NCI-H748 (cell line): ENCODE measurements at regions not wholly inside any gene's neighbourhood (a gene's known extent, or its start where the extent isn't known, plus 50 kb on each side); places are given as distances from the start of the nearest gene placed in this dataset.

Source experiments
- DNase-seq: peaks from one replicate; lab custom pipeline; 2025; ENCODE audit not compliant: unreplicated experiment; lab: John Stamatoyannopoulos, UW

DNA sequence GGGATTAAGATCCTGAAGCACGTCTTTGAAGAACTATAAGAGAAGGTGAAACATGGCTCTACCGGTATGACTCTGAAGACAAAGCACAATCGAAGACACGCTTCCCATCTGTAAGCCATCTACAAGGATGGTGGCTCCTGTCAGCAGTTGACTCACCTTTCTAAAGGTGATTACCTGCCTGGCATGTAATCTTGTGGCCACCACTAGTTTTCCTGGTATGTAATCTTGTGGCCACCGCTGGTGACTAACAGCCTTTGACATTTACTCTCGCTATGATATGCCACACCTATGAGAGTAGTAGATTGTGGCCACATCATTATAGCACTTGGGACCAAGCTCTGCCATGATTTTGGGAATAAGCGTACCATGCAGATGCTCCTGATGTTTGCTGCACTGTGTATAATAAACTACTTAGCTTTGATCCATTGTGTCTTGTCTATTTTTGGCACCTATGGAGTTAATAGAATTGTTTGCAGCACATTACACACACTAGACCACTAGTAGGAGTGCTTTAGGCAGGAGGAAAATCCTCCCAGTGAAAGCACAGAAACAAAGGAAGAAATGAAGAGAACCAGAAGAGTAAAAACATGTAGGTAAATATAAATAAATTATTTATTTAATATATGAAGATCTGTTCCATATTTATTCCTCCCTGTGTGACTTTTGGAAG, 59.8 kb downstream of the VAX1 start:
- no peak for DNase-seq

DNA sequence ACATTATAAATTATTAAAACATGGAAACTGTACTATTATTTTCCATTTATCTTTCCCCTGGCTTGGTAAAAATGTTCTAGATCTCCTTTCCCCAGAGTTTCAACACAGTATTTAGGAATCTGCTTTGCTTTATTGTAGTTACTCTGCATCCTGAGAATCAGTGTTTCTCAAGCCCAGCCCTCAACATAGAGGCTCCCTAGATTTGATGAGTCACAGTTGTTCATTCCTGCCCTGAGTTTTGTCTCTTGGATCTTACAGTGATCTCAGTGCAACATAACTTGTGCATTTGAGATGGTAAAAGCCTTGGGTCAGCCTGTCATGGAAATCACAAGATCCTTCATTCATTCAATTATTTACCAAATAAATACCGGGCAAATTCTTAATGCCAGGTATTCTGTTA, 63.0 kb downstream of the VAX1 start:
- no peak for DNase-seq

DNA sequence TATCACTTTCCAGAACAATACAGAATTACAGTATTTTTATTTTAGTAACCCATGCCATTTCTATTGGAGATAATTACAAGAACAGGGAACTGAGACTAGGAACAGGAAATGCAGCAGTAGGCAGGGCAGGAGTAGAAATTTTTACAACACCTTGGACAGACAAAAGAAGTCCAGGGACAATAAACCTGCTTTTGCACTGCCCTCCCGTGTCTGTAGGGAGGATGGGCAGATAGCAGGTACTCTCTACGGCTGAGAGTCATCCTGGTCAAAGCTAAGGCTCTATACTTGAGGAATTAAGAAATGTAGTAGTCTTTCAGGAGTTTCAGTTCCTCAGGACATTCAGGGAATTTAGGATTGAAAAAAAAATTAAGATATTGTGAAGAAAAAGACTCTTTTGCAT, 63.4 kb downstream of the VAX1 start:
- DNase-seq: peak; percentile 61

DNA sequence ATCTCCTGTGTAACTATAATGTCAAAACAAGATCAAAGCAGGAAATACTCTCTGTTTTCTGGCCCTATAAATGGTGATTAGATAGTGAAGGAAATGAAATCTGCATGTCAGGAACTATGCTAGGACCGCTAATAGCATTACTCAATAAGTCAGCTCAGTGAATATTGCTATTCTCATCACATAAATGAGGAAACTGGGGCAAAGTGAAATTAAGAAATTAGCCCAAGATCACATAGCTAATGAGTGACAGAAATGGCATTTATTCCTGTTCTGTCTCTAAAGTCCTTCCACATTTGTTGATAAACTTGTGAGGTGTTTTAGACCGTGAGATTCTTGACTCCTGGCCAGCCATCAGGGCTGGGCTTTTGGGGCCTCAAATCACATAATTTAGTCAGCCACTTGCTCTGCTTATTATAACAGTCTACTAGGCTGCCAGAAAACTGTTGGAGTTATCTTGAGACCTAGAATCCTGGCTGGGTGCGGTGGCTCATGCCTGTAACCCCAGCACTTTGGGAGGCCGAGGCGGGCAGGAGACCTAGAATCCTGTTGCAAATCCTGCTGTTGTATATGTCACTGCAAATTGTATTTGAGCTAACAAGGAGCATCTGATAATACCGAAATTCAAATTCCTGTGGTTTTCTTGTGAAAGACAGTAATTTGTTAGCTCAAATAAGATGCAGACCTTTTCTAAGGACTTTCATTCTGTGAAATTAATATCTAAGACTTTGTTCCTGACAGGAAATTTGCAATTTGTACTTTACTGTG, 66.5 kb upstream of the SHTN1 start:
- DNase-seq: no peak
